Ureter (tissue), 1 donor: ENCODE measurements at regions not wholly inside any gene's neighbourhood (a gene's known extent, or its start where the extent isn't known, plus 50 kb on each side); places are given as distances from the start of the nearest gene placed in this dataset.

Experiments
- DNase-seq: peaks from one replicate; pipeline ENCODE4 v3.0.0-alpha.2; 2020; ENCODE audit warnings: low spot score
- donor health status: DM: yes; HTN: yes; CAD: no.

DNA sequence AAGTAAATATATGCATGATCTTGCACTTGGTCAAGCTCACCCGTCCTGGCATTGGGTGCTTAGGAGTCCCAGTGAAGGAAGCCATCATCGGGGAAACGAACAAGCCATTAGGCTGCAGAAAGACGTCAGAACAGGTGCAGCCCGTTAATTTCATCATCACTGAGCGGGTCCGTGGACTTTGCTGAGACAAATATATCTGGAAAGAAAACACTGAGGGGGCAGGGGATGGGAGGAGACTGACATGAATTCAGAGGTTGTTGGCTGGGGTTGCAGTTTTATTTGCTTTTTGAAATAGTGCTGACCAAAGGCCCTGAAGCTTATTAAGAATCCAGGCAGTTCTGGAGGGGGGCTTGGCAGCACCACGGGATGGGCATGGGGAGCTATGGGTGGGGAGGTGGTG, 207.2 kb downstream of the ENGASE start:
- no peak for DNase-seq

DNA sequence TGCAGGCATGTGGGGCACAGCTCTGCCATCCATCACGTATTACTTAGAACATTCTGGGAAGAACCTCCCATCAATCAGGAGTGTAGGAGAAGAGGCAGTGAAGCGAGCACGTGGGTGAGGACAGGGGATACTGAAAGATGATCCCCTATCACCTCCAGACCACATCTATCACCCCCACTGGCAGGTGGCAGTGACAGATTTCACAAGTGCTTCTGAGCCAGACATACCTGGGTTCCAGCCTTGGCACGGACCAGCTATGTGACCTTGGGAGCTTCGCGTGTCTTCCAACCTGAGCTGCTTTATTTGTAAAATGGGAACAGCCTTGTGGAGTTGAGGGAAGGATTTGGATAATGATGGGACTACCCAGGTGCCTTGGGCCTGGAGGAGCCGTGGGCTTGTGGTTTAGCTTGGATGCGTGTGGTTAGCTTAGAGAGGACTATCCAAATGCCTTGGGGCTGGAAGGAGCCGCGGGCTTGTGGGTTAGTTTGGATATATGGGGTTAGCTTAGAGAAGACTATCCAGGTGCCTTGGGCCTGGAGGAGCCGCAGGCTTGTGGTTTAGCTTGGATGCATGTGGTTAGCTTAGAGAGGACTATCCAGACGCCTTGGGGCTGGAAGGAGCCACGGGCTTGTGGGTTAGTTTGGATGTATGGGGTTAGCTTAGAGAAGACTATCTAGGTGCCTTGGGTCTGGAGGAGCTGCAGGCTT, 206.4 kb downstream of the ENGASE start:
- DNase-seq, result no peak

DNA sequence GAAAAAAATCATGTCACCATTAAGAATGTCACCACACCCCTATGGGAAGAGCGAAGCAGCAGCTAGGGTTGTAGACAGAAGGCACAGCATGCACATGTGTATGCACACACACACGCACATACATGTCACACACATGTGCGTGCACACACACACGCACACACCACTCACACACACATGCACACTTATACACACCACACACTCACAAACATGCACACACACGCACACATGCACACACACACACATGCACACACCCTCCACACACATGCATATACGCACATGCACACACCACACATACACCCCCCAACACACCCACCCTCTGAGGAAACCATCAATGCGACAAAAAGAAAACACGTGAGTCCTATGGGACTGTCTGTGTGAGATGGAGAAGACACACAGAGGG, 205.4 kb downstream of the ENGASE start:
- DNase-seq, result no peak

DNA sequence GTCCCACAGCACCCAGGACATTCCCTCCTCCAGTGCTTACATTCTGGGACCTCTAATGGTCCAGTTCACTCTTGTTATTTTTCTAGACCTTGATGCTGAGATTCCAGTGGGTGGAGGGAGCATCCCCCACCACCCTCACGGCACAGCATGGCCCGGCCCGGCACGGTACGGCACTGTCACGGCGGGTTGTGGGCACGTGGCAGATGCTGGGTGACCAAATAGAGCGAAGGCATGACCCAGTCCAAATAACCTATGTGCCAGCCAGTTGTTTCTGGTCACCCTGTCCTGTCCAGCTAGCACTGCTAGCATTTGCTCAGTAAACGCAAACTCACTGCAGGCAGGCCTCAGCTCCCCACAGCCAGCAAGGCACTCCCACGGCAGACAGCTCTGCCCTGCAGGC, 204.7 kb downstream of the ENGASE start:
- DNase-seq, result no peak

DNA sequence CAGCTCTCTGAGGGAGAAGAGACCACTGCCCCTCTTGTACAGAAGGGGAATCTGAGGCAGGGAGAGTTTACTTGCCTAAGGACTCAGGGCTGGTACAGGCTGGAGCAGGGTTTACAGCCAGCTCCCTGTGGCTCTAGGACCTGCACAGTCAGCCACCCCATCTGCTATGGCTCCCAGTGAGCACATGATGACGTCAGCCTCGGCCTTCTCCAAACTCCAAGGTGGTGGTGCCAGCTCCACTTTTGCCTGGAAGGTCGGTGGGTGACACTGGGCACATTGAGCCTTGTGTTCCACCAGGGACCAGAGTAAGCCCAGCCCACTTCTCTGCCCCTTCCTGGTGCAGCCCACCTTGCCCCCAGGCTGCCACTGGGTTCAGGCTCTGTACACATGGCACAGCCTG, 202.2 kb downstream of the ENGASE start:
- DNase-seq, result no peak

DNA sequence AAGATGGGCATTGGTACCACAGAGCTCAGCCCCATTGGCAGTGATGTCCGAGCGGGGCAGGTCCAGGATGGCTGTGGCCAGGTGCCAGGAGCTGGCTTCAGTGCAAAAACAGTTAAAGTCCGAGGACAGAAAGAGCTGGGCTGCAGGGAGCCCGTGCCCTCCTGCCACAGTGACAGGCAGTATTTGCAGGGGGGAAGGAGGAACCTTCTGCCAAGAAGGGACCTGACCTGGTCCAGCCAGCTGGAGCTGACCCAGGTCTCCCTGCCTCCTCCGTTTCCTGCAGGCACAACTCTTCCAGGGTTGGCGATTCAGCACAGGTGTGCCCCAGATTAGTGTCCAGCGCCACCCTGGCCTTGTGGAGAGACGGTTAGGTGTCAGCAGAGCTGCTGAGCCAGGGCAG, 199.0 kb downstream of the ENGASE start:
- no peak for DNase-seq

DNA sequence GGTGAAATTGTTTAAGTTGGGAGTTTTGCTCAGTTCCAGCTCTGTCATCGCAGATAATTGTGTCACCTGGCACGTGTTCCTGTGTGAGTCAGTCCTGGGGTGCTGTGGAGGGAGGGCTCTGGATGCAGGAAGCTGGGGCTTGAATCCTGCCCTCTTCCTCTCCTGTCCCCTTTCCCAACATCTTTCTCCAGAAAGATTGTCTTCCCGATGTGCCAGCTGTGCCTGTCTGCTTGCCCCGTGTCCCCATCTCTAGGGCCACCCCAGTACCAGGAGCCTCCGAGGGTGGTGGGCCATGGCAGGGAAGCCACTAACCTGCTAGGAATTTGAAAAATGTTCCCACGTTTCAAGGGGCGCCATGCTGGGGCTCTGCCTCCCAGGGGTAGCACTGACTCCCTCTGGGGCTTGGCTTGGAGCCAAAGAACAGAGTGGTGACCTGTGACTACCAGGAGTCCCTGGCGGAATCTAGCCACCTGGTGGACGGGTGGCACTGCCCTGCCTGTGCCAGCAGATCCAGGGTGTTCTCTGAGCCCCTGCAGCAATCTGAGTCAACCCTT, 198.1 kb downstream of the ENGASE start:
- no peak for DNase-seq

DNA sequence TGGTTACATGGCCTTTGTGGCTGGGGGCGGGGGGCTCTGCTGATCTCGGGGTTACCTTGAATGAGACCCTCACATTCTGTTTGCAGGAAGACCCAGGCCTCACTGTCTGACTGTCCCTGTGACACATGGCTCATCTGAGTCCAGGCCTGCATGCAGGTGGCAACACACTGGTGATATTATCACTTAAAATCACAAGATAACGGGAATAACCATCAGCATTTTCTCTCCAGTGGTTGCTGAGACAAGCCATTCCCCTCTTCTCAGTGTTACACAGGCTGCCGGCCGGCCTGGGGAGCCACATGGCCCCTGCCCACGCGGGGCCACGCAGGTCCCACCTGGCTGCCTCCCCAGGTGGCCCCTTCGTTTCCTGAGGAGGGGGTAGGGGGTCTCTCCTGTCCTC, 197.6 kb downstream of the ENGASE start:
- no peak for DNase-seq

DNA sequence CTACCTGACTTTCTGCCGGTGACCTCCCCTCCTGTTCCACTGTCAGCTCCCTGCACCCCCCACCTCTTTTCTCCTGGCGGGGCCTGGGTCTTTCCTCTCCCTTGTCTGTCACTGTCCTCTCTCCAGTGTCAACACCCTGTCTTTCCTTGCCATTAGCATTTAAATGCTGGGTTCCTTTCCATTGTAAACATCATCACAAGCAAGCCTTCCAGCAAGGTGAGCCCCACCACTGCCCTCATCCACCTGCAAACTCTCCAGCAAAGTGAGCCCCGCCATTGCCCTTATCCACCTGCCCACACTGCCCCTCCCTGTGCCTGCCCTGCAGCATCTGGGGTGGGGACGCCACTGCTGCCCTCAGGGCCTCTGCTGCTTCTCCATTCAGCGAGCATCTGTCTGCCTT, 195.0 kb downstream of the ENGASE start:
- no peak for DNase-seq

DNA sequence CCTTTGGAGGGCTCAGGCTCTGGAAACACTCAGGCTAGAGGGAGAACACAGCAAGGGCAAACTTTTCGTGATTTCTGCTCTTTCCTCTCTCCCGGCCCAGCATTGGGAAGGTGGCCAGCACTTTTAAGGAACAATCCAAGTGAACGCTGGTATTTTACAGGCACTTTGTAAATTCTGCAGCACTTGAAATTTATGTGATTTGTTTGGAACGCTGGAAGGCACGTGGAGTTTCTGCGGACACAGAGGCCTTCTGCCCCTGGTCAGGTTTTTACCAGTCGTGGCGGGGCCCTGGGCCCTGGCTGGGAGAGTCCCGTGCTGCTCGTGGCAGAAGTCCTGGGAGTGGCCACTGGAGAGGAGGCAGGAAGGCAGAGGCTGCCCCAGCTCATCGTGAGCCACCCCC, 188.6 kb downstream of the ENGASE start:
- no peak for DNase-seq

DNA sequence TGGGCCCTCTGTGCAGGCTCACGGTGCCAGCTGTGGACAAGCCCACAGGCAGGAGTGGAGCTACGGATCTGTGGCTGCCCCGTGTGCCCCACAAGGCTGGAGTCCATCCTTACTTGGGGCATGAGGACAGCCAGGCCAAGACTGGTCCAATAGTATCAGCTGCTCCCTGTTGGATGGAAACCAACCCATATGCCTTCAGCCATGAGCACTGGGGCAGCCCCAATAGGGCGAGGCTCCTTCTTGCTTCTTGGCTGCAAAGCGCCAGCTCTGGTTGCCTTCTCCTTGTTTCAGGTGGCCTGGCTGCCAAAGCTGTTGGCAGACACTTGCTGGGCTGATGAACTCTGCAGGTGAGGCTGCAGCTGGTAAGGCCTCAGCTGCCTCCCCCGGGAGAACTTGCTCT, 188.0 kb downstream of the ENGASE start:
- DNase-seq, result no peak

DNA sequence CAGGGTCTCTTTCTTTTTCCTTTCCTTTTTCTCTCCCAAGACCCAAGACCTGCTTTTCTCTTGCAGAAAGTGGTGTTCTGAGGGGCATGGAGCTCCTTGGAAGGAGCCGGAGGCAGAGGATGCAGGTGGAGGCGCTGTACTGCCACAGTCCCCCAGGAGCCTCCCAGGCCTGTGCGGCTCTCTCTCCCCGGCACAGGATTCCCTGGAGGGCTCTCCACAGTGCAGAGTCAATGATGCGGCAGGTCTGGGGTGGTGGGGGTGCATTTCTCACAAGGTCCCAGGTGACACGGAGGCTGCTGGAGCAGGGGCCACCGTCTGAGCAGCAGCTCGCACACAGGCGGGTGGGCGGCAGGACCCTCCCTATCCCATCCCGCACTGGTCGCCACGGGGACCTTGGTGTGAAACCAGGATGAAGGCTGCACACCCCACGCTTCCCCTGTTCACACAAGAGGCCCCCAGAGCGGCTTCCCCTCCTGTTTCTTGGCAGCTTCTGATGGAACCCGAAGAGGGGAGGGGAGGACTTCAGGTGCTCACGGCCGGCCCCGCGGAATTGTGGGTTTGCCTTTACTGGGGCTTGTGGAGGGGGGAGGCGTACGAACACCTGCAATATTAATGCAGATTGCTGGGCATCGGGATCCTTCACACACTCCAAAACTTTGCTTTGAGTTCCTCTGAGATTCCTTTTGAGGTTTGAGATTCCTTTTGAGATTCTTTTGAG, 186.9 kb downstream of the ENGASE start:
- DNase-seq, result no peak

DNA sequence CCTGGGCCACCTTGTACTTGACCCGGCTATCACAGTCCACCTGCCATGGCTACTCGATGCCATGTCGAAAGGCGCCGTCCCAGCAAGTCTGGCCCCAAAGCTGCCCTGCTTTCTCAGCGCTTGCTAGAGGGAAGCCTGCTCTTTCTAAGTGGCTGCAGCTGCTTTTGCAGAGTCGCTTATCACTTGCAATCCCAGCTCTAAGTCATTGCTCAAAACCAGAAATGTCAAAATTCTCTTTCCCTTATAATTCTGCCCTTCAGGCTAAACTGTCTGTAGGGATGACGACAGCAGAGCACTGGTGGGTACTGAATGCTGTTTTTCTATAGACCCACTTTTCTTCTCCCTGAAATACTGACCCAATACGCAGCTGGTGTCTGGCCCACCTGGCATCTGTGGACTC, 184.2 kb downstream of the ENGASE start:
- no peak for DNase-seq

DNA sequence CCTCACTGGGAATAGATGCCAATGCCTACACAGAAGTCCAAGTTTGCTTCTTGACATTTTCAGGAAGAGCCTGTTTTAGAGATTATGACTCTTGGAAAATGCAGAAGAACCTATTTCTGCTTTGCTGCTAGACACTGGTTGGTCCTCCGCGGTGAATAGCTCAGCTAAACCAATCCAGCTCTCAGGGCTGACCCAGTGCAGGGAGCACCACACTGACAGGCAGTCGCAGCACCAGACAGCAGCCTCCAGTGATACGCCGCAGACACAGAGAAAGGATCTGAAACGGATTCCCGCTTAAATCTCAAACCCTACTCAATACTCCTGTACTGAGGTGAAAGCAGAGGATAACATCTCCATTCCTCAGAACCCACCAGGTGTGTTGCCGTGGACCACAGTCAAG, 183.4 kb downstream of the ENGASE start:
- DNase-seq, result no peak

DNA sequence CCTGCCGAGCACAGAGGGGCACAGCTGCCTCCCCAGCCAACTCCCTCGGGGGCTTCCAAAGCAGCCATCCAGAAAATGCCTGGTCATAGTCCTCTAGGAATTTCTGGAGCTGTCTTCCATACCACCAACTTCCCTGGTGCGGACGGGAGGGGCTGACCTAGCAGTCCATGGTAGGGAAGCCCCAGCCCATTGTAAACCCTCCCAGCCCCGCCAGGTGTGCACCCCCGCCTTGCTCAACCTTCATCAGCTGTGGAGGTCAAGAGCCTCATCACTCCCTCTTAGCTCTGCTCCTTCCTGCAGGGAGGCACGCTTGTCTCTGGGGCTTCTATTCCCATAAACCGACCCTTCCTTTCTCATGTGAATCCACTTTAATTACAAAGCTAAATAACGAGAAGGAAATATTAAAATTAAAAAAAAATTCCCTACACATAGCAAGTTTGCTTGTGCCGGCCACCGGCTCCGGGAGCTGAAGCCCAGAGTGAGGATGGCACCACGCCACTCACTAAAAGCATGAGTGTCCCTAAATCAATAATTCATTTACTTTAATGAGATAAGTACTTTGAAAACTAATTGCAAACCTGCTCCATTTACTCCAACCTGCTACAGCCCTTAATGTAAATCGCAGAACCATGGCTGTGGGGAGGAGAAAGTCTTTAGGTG, 181.4 kb downstream of the ENGASE start:
- DNase-seq, result no peak

DNA sequence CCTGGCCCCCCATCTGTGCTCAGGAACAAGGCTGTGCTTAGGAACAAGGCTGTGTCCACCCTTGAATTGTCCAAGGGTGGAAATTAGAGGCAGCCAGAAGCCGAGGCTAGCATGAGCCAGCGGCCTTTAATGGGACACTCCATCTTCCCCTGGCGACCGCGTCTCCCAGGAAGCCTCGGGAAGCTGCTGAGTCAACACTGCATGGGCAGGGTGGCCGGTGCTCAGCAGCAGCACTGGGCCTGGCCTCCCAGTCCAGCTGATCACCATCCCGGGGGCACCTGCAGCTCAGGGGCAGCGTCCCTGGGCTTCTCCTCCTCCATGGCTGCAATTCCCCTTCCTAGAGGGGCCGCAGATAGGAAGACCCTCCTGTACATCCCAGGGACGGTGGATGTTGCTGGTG, 180.8 kb downstream of the ENGASE start:
- DNase-seq, result no peak

DNA sequence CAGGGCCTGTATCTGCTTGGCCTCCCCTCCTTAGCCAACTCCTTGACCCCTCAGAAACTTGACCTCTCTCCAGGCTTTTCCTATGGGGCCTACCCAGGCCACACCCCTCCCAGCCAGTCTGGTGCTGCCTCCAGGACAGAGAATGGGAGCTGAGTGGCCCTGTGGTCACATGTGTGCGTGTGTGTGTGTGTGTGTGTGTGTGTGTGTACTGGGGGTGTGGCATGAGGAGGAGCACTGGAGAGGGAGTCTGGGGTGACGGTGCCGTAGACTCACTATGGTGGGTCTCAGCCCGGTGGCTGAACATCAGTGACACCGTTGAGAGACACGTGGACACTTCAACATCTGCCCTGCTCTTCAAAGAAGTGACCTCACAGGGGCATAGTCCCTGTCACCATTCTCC, 180.4 kb downstream of the ENGASE start:
- DNase-seq, result no peak

DNA sequence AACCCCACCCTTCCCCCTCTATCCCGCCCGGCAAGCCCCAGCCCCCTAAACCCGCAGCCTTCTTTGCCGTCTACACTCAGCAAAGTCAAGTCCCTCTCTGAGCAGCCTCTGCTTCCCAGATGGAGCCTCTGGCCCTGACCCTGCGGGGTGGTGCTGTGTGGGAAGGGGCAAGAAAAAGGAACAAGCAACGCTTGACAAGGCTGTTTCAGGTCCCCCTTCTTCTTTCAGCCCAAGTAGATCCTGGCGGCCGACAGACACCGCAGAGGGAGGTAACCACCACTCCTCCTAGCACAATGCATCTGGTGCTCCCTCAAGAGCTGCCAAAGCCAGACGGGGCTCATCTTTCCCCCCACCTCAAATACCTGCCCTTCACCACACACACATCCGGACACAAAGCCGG, 178.3 kb downstream of the ENGASE start:
- DNase-seq, result no peak

DNA sequence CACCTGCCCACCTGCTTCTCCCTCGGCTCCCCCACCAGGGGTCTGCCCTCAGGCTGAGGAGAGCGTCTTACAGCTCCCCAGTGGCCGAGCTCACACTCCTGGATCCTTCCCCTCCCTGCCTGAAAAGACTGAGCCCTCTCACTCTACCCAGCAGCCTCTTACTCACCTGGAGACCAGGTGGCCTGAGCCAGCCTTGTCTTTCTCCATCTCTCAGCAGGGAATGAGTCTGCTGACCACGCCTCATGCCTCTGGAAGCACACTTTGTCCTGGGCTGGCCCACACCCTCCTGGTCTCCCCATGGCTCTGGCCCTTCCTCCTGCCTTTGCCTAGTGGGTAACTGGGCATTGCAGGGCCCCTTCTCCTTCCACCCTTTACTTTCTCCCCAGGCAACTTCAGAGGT, 177.2 kb downstream of the ENGASE start:
- DNase-seq, result no peak

DNA sequence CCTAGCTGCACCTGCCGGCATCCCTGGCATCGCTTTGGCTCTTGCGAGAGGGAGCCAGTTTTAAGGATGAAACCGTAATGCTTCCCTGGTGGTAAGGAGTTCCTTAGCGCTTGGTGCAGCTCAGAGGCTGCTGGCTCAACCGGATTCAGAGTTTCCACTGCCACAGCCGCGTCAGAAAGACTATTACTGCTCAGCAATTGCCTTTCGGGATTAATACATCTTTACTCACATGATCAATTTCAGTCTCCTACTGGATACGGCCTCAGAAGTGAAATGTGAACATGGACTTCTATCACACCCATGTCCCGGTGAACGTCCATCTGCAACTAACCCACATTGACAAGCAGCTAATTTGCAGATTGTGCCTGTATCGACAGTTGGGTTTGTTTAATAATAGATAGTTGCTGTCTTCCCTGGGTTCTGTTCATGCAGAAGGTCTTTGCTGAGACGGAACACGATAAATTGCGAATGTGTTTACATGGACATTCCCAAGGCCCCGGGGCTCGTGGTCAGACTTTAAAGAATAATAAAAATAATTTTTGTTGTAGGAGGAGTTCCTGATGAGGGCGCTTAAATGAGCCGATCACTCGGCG, 175.4 kb downstream of the ENGASE start:
- no peak for DNase-seq

DNA sequence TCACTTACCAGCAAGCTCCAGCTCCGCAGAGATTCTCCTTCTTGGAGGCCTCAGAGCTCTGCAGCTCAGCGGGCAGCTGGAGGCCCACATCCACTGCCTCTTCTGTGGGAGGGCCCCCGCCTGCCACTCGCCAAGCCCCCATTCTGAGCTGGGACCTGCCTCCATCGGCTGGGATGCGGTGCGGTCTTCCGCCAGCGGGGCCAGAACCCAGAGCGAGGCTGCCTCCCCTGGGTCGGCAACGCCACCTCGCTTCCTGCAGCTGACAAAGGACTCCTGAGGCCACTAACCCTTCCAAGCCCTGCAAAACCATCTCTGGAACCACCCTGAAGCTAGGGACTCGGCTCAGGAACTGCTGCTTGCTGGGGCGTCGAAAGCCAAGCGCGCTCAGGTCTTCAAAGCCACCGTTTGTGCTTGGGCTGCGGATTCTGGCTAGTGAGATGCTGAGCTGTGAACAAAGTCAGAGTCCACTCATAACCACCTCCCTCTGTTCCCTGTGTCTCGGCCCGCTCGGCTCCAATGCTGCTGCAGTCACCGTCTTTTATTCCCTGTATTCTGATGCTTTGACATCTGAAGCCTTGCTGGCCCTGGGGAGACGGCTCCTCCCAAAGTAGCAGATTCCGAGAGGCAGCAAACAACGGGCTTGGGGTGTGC, 174.3 kb downstream of the ENGASE start:
- no peak for DNase-seq
